Breast epithelium (tissue), 4 donors: ENCODE measurements at regions not wholly inside any gene's neighbourhood (a gene's known extent, or its start where the extent isn't known, plus 50 kb on each side); places are given as distances from the start of the nearest gene placed in this dataset.

ENCODE experiments used
- DNase-seq, 2 donors: peaks; one replicate each; pipeline ENCODE4 v3.0.0-alpha.2; 2019; ENCODE audit warnings: low spot score in 2 of 2
- H3K27ac ChIP-seq, 2 donors: fragments of 200-600 bp; sonication (generic) in 1 of 2; one replicate each; pipeline ENCODE4 v1.5.1; 2016 to 2019; ENCODE audit warnings: mild to moderate bottlenecking in 1 of 2
- H3K27me3 ChIP-seq, 2 donors: fragments of 200-600 bp; sonication (generic) in 1 of 2; one replicate each; pipeline versions ENCODE4 v1.5.1 to v1.6.0; 2017 to 2019; ENCODE audit warnings: control low read depth in 1 of 2, mild to moderate bottlenecking in 1 of 2
- H3K36me3 ChIP-seq: fragments of 200-600 bp; one replicate; pipeline ENCODE4 v1.5.1; 2019
- H3K4me1 ChIP-seq, 2 donors: fragments of 200-600 bp; sonication (generic); one replicate each; pipeline ENCODE4 v1.5.1; 2016 to 2019; ENCODE audit warnings: control low read depth in 1 of 2
- H3K4me3 ChIP-seq, 3 donors: fragments of 200-600 bp; sonication (generic); 1 replicate in 2 of 3; 2 replicates in 1 of 3; pipeline ENCODE4 v1.5.1; 2016 to 2019; ENCODE audit warnings: mild to moderate bottlenecking in 3 of 3, moderate library complexity in 2 of 3
- H3K9me3 ChIP-seq, 2 donors: fragments of 200-600 bp; sonication (generic) in 1 of 2; one replicate each; pipeline ENCODE4 v1.5.1; 2016 to 2019; ENCODE audit warnings: control low read depth in 1 of 2
- CTCF ChIP-seq, 3 donors: fragments of 450-650 bp; IDR thresholded peaks; one replicate each; pipeline ENCODE4 v1.5.1; 2016 to 2017; ENCODE audit warnings: antibody characterized with exemption in 3 of 3, mild to moderate bottlenecking in 3 of 3, moderate library complexity in 3 of 3
- POLR2A ChIP-seq: fragments of 450-650 bp; IDR thresholded peaks from one replicate; pipeline ENCODE4 v1.6.1; 2016; ENCODE audit warnings: antibody characterized with exemption, mild to moderate bottlenecking, moderate library complexity
- POLR2AphosphoS5 ChIP-seq, 3 donors: sonication (generic); formaldehyde crosslinking; IDR thresholded peaks; one replicate each; pipeline ENCODE4 v1.6.1; 2017; ENCODE audit warnings: antibody characterized with exemption in 3 of 3
- intact Hi-C: fragments of 100-400 bp; cut with DNase I; formaldehyde crosslinking; loops from one replicate; pipeline ENCODE4 v1.15.1; 2023; ENCODE audit warnings: low total_unique reads

DNA sequence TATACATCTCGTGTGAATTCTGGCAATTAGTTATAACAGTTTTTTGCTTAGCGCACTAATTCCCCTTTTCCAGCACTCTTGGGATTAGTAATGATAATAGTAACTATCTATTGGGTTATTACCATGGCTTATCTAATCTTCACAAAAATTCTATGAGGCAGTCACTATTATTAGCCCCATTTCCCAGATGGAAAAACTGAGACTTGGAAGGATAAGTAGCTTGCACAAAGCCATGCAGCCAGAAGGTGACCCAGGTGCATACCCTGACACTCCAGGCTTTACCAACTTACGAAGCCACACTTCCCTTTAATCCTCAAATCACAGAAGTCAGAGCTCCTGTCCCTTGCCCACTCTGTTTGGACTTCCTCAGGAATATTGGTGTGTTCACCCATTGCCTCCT is 156.8 kb downstream of the CYP26B1 start:
- Histone ChIP-seq H3K27me3 (no peaks in the 10 kb centered on the region), H3K27ac (no peak overlapping the region), H3K4me3 (no peak overlapping the region), H3K9me3 (no peaks in the 10 kb centered on the region), H3K36me3 (no peaks in the 10 kb centered on the region), H3K4me1 (no peaks in the 10 kb centered on the region)
- intact Hi-C loops, result no loop called here
- TF ChIP-seq POLR2AphosphoS5 (IDR thresholded peaks at IDR 0.05), result no peak
- TF ChIP-seq CTCF (IDR thresholded peaks at IDR 0.05), result no peak
- no peak for TF ChIP-seq POLR2A
- no peak for DNase-seq

DNA sequence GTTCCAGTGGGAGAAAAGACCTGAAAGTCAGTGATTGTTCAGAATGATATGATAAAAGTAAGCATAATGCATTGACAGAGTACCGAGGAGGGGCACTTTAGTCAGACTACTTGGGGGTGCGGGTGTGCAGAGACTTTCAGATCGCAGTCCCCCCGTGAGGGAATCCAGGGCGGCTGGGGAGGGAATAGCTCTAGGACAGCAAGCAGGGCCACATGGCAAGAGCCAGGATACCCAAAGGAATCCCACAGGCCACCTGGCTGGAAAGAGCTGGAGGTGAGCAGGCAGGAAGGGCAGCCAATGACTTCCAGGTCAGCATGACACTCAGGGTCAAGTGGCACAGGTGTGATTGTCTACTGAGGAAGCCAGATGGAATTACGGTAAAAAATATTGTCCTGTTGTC is 157.5 kb downstream of the CYP26B1 start:
- DNase-seq, result no peak
- H3K27ac ChIP-seq, result no peak overlapping the region
- intact Hi-C loops, result no loop called here
- no peaks in the 10 kb centered on the region for H3K9me3 ChIP-seq
- no peaks in the 10 kb centered on the region for H3K36me3 ChIP-seq
- H3K4me3 ChIP-seq, result no peak overlapping the region
- no peaks in the 10 kb centered on the region for H3K27me3 ChIP-seq
- H3K4me1 ChIP-seq, result no peaks in the 10 kb centered on the region
- TF ChIP-seq POLR2AphosphoS5 (IDR thresholded peaks at IDR 0.05), result no peak
- no peak for TF ChIP-seq POLR2A
- no peak for TF ChIP-seq CTCF (IDR thresholded peaks at IDR 0.05)

DNA sequence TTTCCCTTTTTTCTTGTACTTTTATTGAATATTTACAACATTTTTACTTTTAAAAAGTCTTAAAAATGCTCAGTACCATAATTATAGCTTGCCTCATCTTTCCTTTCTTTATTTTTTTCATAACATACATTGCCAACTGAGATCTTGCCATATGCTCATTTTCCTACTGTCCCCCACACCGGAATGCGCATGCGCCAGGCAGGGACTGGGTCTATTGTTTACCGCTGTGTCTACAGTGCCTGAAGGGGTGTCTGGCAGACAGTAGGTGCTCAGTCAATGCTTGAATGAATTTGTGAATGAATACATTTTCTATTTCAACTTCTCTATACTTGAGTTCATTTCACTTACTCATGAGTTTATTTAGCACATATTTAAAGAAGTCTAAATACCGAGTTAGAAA is 158.0 kb downstream of the CYP26B1 start:
- Histone ChIP-seq H3K27me3 (no peaks in the 10 kb centered on the region), H3K27ac (no peak overlapping the region), H3K9me3 (no peaks in the 10 kb centered on the region), H3K36me3 (no peaks in the 10 kb centered on the region), H3K4me1 (no peaks in the 10 kb centered on the region), H3K4me3 (no peak overlapping the region)
- intact Hi-C loops, result no loop called here
- no peak for DNase-seq
- TF ChIP-seq POLR2AphosphoS5 (IDR thresholded peaks at IDR 0.05), result no peak
- no peak for TF ChIP-seq POLR2A
- no peak for TF ChIP-seq CTCF (IDR thresholded peaks at IDR 0.05)

GRCh38 chr2:71988170-71988569 is 159.5 kb downstream of the CYP26B1 start:
- intact Hi-C loops, result no loop called here
- no peak for DNase-seq
- H3K4me3 ChIP-seq, result no peak overlapping the region
- H3K9me3 ChIP-seq, result no peaks in the 10 kb centered on the region
- no peaks in the 10 kb centered on the region for H3K4me1 ChIP-seq
- H3K36me3 ChIP-seq, result no peaks in the 10 kb centered on the region
- no peak overlapping the region for H3K27ac ChIP-seq
- no peaks in the 10 kb centered on the region for H3K27me3 ChIP-seq
- TF ChIP-seq CTCF (IDR thresholded peaks at IDR 0.05) (no peak), POLR2A (no peak), POLR2AphosphoS5 (IDR thresholded peaks at IDR 0.05) (no peak)

DNA sequence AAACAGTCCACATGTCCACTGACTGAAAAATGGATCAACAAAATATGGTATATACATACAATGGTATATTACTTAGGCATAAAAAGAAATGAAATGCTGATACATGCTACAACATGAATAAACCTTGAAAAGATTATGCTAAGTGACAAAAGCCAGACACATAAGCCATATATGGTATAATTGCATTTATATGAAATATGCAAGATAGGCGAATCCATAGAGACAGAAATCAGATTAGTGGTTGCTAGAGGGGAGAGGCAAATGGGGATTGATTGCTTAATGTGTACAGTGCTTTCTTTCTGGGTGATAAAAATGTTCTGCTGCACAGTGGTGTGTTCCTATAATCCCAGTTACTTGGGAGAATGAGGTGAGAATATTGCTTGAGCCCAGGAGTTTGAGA is 171.0 kb downstream of the CYP26B1 start:
- Histone ChIP-seq H3K4me3 (no peak overlapping the region), H3K4me1 (no peaks in the 10 kb centered on the region), H3K27me3 (peaks cover 0 to 13% of the 10 kb centered on the region in 2 donors), H3K36me3 (no peaks in the 10 kb centered on the region), H3K27ac (no peak overlapping the region), H3K9me3 (peaks cover 5 to 20% of the 10 kb centered on the region in 2 donors)
- intact Hi-C loops, result no loop called here
- no peak for TF ChIP-seq CTCF (IDR thresholded peaks at IDR 0.05)
- TF ChIP-seq POLR2A, result no peak
- TF ChIP-seq POLR2AphosphoS5 (IDR thresholded peaks at IDR 0.05), result no peak
- no peak for DNase-seq
